Tibial artery (tissue), 4 donors: ENCODE measurements at regions not wholly inside any gene's neighbourhood (a gene's known extent, or its start where the extent isn't known, plus 50 kb on each side); places are given as distances from the start of the nearest gene placed in this dataset.

ENCODE experiments used
- DNase-seq, 2 donors: peaks; one replicate each; pipeline ENCODE4 v3.0.0-alpha.2; 2019
- H3K27ac ChIP-seq, 2 donors: fragments of 200-600 bp; sonication (generic) in 1 of 2; 1 replicate in 1 of 2; 2 replicates in 1 of 2; pipeline ENCODE4 v1.5.1; 2018 to 2019; ENCODE audit warnings: mild to moderate bottlenecking in 1 of 2
- H3K27me3 ChIP-seq, 2 donors: fragments of 200-600 bp; sonication (generic) in 1 of 2; one replicate each; pipeline versions ENCODE4 v1.5.1 to v1.6.0; 2016 to 2019
- H3K36me3 ChIP-seq, 3 donors: fragments of 200-600 bp; sonication (generic) in 2 of 3; one replicate each; pipeline ENCODE4 v1.5.1; 2016 to 2019; ENCODE audit warnings: mild to moderate bottlenecking in 2 of 3
- H3K4me1 ChIP-seq, 4 donors: fragments of 200-600 bp; sonication (generic) in 2 of 4; 1 replicate in 3 of 4; 2 replicates in 1 of 4; pipeline ENCODE4 v1.5.1; 2016 to 2019
- H3K4me3 ChIP-seq, 2 donors: fragments of 200-600 bp; sonication (generic) in 1 of 2; 1 replicate in 1 of 2; 2 replicates in 1 of 2; pipeline ENCODE4 v1.5.1; 2018 to 2019; ENCODE audit warnings: mild to moderate bottlenecking in 2 of 2
- H3K9me3 ChIP-seq, 3 donors: fragments of 200-600 bp; sonication (generic) in 1 of 3; one replicate each; pipeline ENCODE4 v1.5.1; 2016 to 2019
- intact Hi-C: fragments of 100-400 bp; cut with DNase I; formaldehyde crosslinking; loops from one replicate; pipeline ENCODE4 v1.15.0; 2023; ENCODE audit warnings: low total_unique reads
- TF ChIP-seq, protein P1 (sequence below), 2 experiments: fragments of 200-600 bp in 1 of 2; fragments of 450-650 bp in 1 of 2; IDR thresholded peaks; one replicate each; pipeline ENCODE4 v1.5.1; 2017 to 2019; ENCODE audit warnings: antibody characterized with exemption in 2 of 2, mild to moderate bottlenecking in 1 of 2, moderate library complexity in 1 of 2

DNA sequence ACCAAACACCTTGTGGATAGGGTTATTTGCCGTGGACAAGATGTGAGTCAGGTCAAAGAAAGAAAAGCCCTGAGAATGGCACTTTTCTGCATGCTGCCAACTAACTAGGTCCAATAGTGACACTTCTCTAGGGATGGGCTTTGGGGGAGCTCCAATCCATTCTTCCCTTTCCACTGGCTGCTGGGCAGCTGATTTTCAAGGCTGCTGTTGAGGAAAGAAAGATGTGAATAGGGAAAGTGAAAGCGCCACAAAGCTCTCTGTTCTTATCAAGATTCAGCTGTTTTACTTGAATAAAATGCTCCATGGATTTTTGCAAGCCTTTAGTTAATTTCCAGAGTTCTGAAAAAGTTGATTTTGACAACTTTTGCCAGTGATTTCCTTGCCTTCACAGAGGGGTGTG is 244.2 kb upstream of the F9 start:
- no peaks in the 10 kb centered on the region for H3K36me3 ChIP-seq
- H3K27me3 ChIP-seq = no peaks in the 10 kb centered on the region
- intact Hi-C loops = no loop called here
- peaks cover 0 to 3% (median 0%) of the 10 kb centered on the region in 3 donors for H3K9me3 ChIP-seq
- no peak for DNase-seq
- H3K27ac ChIP-seq = no peak overlapping the region
- TF ChIP-seq, protein P1, sequence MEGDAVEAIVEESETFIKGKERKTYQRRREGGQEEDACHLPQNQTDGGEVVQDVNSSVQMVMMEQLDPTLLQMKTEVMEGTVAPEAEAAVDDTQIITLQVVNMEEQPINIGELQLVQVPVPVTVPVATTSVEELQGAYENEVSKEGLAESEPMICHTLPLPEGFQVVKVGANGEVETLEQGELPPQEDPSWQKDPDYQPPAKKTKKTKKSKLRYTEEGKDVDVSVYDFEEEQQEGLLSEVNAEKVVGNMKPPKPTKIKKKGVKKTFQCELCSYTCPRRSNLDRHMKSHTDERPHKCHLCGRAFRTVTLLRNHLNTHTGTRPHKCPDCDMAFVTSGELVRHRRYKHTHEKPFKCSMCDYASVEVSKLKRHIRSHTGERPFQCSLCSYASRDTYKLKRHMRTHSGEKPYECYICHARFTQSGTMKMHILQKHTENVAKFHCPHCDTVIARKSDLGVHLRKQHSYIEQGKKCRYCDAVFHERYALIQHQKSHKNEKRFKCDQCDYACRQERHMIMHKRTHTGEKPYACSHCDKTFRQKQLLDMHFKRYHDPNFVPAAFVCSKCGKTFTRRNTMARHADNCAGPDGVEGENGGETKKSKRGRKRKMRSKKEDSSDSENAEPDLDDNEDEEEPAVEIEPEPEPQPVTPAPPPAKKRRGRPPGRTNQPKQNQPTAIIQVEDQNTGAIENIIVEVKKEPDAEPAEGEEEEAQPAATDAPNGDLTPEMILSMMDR (IDR thresholded peaks at IDR 0.05) = no peak
- H3K4me3 ChIP-seq = no peak overlapping the region
- H3K4me1 ChIP-seq = no peaks in the 10 kb centered on the region

DNA sequence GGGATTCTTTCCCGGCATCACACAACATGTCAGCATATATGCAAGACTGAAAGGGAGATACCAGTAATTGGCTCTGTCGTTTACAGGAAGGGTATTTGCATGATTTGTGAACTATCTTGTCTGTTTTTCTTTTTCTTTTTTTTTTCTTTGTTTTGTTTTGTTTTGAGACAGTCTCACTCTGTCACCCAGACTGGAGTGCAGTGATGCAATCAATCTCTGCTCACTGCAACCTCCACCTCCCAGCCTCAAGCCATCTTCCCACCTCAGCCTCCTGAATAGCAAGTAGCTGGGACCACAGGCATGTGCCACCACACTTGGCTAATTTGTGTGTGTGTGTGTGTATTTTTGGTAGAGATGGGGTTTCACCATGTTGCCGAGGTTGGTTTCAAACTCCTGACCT is 262.7 kb upstream of the F9 start:
- Histone ChIP-seq H3K36me3 (no peaks in the 10 kb centered on the region), H3K4me3 (no peak overlapping the region), H3K9me3 (no peaks in the 10 kb centered on the region), H3K27me3 (no peaks in the 10 kb centered on the region), H3K27ac (no peak overlapping the region), H3K4me1 (no peaks in the 10 kb centered on the region)
- DNase-seq = no peak
- intact Hi-C loops = no loop called here
- TF ChIP-seq, protein P1 (IDR thresholded peaks at IDR 0.05) = no peak

DNA sequence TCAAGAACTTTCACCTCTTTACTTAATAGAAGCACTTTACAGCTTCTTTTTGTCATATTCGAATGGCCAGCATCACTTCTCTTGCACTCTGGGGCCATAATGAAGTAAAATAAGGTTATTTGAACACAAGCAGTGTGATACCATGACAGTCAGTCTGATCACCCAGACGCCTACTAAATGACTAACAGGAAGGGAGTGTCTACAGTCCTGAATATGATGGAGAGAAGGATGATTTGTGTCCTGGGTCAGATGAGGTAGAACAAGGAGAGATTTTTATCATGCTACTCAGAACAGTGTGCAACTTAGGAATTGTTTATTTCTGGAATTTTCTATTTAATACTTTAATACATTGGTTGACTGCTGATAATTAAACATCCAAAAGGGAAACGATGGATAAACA is 284.2 kb upstream of the F9 start:
- Histone ChIP-seq H3K27me3 (no peaks in the 10 kb centered on the region), H3K4me1 (no peaks in the 10 kb centered on the region), H3K36me3 (no peaks in the 10 kb centered on the region), H3K9me3 (no peaks in the 10 kb centered on the region), H3K27ac (no peak overlapping the region), H3K4me3 (no peak overlapping the region)
- intact Hi-C loops = no loop called here
- DNase-seq = no peak
- TF ChIP-seq, protein P1 (IDR thresholded peaks at IDR 0.05) = no peak

DNA sequence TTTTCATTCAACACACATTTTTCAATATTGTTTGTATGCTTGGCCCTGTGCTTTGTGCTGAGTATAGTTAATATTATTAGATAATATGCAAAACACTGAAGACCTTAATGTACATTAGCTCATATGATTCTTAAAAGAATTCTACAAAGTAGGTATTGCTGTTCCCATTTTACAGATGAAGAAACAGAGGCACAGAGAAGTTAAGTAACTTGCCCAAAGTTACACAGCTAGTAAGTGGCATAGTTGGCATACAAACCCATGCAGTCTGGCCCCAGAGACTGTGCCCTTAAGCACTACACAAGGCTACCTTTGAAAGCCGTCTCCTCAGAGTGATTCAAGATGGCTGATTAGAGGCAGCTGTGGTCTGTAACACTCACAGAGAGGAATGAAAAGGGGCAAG is 293.4 kb upstream of the F9 start:
- no peaks in the 10 kb centered on the region for H3K36me3 ChIP-seq
- intact Hi-C loops = no loop called here
- no peak overlapping the region for H3K4me3 ChIP-seq
- H3K9me3 ChIP-seq = peaks cover 0 to 6% (median 0%) of the 10 kb centered on the region in 3 donors
- H3K27me3 ChIP-seq = no peaks in the 10 kb centered on the region
- TF ChIP-seq, protein P1 (IDR thresholded peaks at IDR 0.05) = no peak
- no peak for DNase-seq
- H3K4me1 ChIP-seq = no peaks in the 10 kb centered on the region
- no peak overlapping the region for H3K27ac ChIP-seq

DNA sequence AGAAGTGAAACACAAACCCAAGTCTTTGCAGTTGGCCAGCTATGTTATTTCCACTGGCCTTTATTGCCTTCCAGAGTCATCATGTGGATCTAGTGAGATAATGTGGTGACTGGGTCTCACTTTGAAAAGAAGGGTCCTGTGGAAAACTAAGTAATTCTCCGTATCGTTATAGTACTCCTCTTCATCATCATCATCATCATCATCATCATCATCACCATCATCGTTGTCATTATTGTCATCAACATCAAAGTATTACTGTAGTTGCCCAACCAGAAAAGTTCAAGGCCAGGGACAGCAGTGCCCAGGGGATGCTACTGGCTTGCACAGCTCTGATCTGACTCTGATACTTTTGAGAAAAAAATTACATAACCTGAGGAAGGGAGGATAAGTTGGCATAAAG is 295.6 kb upstream of the F9 start:
- Histone ChIP-seq H3K36me3 (no peaks in the 10 kb centered on the region), H3K4me1 (no peaks in the 10 kb centered on the region), H3K4me3 (no peak overlapping the region), H3K27me3 (no peaks in the 10 kb centered on the region), H3K9me3 (peaks cover 0 to 6% (median 0%) of the 10 kb centered on the region in 3 donors), H3K27ac (no peak overlapping the region)
- TF ChIP-seq, protein P1 (IDR thresholded peaks at IDR 0.05) = no peak
- no peak for DNase-seq
- intact Hi-C loops = no loop called here
